BLaER1 (cell line): ENCODE measurements at regions not wholly inside any gene's neighbourhood (a gene's known extent, or its start where the extent isn't known, plus 50 kb on each side); places are given as distances from the start of the nearest gene placed in this dataset.
A peak's percentile ranks its signal among the peaks of the same experiment; 100 is the strongest.

ENCODE experiments used
- H3K27ac ChIP-seq: shearing (Covaris generic); formaldehyde crosslinking; 2 replicates; pipeline ENCODE4 v1.8.1; 2022
- H3K27me3 ChIP-seq: shearing (Covaris generic); formaldehyde crosslinking; 2 replicates; pipeline ENCODE4 v1.8.1; 2022
- H3K36me3 ChIP-seq: shearing (Covaris generic); formaldehyde crosslinking; 2 replicates; pipeline ENCODE4 v1.8.1; 2022
- H3K4me1 ChIP-seq: shearing (Covaris generic); formaldehyde crosslinking; 2 replicates; pipeline ENCODE4 v1.8.1; 2022
- H3K4me2 ChIP-seq: shearing (Covaris generic); formaldehyde crosslinking; 2 replicates; pipeline ENCODE4 v1.8.1; 2022
- H3K4me3 ChIP-seq: shearing (Covaris generic); formaldehyde crosslinking; 2 replicates; pipeline ENCODE4 v1.8.1; 2022
- H3K9ac ChIP-seq: shearing (Covaris generic); formaldehyde crosslinking; 2 replicates; pipeline ENCODE4 v1.8.1; 2022
- H3K9me3 ChIP-seq: shearing (Covaris generic); formaldehyde crosslinking; 2 replicates; pipeline ENCODE4 v1.8.1; 2022
- H4K20me1 ChIP-seq: shearing (Covaris generic); formaldehyde crosslinking; 2 replicates; pipeline ENCODE4 v1.8.1; 2022
- Cebpa-rat ChIP-seq: shearing (Covaris generic); IDR thresholded peaks from 2 replicates; pipeline ENCODE4 v1.8.1; 2022

DNA sequence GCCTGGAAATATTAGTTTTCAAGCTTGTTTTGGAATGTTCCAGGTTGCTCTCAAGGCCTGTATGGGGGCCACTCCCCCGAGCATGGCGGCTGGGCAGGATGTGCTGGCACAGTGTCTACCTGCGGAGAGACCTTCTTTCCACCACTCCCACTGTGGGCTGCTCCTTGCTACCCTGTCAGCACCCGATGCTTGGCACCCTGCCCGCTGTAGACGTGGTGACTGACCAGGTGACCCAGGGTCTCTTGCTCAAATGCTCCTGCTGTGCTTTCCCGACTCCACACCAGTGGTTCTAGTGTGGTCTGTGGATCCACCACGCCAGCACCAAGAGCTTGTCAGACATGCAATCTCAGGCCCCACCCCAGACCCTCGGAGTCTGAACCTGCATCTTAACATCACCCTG, 213.3 kb downstream of the SH3BP4 start:
- TF ChIP-seq Cebpa-rat = no peak
- Histone ChIP-seq H3K4me2 (no peak overlapping the region), H3K27ac (no peak overlapping the region), H3K36me3 (no peaks in the 10 kb centered on the region), H3K9ac (no peak overlapping the region), H3K4me1 (peaks cover 29% of the 10 kb centered on the region), H4K20me1 (no peaks in the 10 kb centered on the region), H3K4me3 (no peak overlapping the region), H3K9me3 (no peaks in the 10 kb centered on the region), H3K27me3 (no peaks in the 10 kb centered on the region)

DNA sequence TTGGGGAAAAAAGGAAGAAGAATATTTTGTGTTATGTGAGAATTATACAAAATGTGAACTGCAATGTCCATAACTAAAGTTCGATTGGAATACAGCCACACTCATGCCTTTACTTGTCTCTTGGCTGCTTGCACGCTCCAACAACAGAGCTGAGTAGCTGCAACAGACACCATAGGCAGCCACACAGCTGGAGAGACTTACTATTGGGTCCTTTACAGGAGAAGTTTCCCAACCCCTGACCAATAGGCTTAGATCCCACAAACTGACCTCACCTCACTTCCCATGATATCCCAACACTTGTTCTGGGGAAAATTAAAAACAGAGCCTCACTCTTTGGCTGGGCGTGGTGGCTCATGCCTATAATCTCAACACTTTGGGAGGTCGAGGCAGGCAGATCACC, 213.8 kb downstream of the SH3BP4 start:
- Histone ChIP-seq H3K9ac (no peak overlapping the region), H4K20me1 (no peaks in the 10 kb centered on the region), H3K27ac (no peak overlapping the region), H3K4me1 (peaks cover 34% of the 10 kb centered on the region), H3K4me3 (no peak overlapping the region), H3K4me2 (no peak overlapping the region), H3K27me3 (no peaks in the 10 kb centered on the region), H3K36me3 (no peaks in the 10 kb centered on the region), H3K9me3 (no peaks in the 10 kb centered on the region)
- no peak for TF ChIP-seq Cebpa-rat

DNA sequence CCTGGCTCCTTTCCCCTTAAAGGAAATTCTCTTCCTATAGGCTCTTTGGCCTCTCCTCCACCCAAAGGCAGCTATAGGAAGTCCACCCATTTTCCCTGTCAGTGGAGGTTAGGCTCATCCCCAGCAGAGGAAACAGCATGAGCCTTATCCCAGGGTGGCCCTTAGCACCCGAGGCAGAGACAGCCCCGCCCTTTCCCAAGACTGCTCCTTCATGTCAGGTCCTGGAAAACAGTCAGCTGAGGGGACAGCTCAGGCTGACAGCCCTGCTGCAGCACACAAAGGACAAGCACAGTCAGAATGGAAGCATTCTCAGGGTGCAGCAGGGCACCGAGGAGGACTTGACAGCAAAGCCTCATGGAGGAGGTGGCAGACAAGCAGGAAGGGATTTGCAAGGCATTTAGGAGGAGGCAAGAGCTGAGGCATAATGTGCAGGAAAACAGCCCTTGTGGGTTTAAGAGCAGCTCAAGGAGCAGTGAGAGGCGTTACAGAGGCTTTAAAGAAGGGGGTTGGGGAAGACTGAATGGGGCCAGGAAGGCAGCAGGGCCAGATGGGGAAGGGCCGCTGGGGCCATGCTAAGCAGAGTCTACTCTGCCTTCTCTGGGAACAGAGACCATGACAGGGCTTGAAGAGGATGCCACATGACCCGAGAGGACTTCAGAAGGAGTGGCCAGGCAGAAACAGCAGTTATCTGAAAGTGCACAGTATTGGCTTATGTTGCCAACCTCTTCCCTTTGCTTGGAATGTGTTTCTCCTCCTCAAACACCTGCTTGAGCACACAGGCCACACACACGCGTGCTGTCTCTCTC, 216.6 kb downstream of the SH3BP4 start:
- Histone ChIP-seq H3K9me3 (no peaks in the 10 kb centered on the region), H3K27ac (peak overlapping the region; percentile 7; the same call in 1 of the 2 replicates), H3K27me3 (no peaks in the 10 kb centered on the region), H3K4me3 (no peak overlapping the region), H4K20me1 (no peaks in the 10 kb centered on the region), H3K9ac (no peak overlapping the region), H3K36me3 (no peaks in the 10 kb centered on the region), H3K4me2 (peak overlapping the region; percentile 10), H3K4me1 (peaks cover 57% of the 10 kb centered on the region)
- TF ChIP-seq Cebpa-rat = no peak

DNA sequence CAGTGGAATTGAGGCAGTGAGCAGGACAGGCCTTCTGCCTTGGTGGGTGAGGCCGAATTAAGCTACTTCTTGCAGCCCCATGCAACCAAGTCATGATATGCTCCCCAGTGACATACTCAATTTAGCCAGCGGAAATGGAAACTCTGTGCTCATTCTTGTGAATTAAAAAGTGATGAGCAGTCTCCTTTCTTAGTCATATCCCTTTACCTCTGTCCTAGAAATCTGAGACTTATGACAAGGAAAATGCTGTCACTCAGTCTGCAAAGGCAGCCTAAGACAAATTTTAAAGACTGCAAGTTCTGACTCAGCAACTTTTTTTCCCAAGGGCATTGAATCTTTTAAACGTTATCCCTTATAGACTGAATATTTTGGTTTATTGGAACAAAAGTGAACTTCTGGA, 218.2 kb downstream of the SH3BP4 start:
- H3K27me3 ChIP-seq = no peaks in the 10 kb centered on the region
- no peaks in the 10 kb centered on the region for H3K36me3 ChIP-seq
- peak overlapping the region; percentile 88 for H3K4me2 ChIP-seq
- peak overlapping the region; percentile 49; the same call in 1 of the 2 replicates for H3K4me3 ChIP-seq
- TF ChIP-seq Cebpa-rat = no peak
- peak overlapping the region; percentile 46; the same call in 1 of the 2 replicates for H3K9ac ChIP-seq
- peaks cover 50% of the 10 kb centered on the region for H3K4me1 ChIP-seq
- H3K27ac ChIP-seq = peak overlapping the region; percentile 80
- no peaks in the 10 kb centered on the region for H4K20me1 ChIP-seq
- H3K9me3 ChIP-seq = no peaks in the 10 kb centered on the region; the same call in 1 of the 2 replicates

DNA sequence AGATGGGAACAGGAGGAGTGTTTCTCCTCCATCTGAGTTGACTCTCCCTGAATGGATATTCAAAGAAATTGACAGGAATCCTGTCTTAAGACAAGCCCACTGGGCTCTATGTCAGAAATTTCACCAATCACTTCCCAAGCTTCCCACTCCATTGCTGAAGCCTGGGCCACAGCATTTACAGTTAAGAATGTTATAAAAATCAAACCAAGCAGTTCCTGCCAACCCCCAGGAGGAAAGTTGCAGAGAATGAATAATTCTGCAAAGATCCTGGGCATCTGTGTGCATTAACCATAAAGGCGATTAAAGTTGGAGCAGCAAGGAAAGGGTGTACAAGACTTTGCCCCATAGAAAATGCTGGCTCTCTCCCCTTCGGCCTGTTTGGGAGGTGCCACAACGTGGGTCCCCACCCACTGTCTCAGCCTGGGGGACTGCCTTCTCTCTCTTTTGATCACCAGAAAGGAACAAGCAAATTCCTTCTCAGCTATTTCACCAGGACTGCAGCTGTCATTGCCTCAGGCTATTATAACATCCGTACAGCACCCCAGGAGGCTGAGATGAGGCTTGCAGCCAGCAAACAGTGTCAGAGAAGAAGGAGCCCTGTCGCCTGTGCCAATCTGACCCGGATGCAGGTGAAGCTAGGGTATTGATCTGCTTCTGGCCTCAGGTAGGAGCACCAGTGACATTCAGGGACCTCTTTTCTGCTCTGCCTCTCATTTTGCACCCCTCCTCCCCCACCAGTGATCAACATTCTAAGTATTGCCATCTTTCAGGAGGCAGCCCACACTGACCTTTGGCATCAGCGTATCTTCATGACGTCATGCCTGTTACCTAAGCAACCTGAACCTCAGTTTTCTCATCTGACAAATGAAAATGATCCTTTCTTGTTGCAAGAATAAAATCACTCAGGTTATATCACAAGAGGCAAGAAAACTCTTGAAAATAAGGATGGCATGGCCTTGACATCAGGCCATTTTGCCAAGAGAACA, 219.0 kb downstream of the SH3BP4 start:
- Histone ChIP-seq H4K20me1 (no peaks in the 10 kb centered on the region), H3K27me3 (no peaks in the 10 kb centered on the region), H3K4me3 (peak overlapping the region; percentile 49; the same call in 1 of the 2 replicates), H3K9ac (peak overlapping the region; percentile 46; the same call in 1 of the 2 replicates), H3K27ac (peak overlapping the region; percentile 80), H3K4me1 (peaks cover 50% of the 10 kb centered on the region), H3K9me3 (peaks cover under 1% of the 10 kb centered on the region), H3K4me2 (peak overlapping the region; percentile 88), H3K36me3 (no peaks in the 10 kb centered on the region)
- no peak for TF ChIP-seq Cebpa-rat

DNA sequence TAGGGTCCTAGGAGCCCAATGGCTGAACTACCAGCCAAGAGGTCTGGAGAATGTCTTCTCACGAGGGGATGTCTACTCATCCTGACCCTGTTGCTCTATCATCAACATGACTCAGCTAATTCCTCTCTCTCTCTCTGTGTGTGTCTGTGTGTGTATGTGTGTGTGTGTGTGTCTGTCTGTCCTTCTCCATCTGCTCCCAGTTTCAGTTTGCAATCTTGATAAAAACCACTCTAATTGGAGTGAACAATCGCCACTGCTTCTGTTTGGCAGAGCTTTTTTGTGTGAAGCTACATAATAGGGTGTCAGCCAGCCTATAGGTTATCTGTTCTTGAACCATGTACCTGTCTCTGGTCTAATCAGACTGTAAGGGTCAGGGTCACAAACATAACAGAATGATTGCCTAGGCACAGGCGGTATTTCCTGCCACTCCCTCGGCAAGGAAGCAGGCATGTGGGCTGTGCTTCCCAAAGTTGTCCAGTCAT, 219.8 kb downstream of the SH3BP4 start:
- Histone ChIP-seq H3K36me3 (no peaks in the 10 kb centered on the region), H3K4me2 (peak overlapping the region; percentile 88), H3K27ac (peak overlapping the region; percentile 80)

DNA sequence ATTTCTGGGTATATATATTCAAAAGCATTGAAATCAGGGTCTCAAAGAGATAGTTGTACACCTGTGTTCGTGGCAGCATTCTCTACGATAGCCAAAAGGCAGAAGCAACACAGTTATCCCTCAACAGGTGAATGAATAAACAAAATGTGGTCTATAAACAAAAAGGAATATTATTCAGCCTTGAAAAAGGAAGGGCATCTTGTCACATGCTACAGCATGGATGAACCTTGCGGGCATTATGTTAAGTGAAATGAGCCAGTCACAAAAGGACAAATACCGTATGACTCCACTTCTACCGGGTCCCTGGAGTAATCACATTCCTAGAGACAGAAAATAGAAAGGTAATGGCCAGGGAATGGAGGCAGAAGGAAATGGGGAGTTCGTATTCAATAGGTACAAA, 228.8 kb downstream of the SH3BP4 start:
- no peaks in the 10 kb centered on the region for H4K20me1 ChIP-seq
- peaks cover 7% of the 10 kb centered on the region for H3K4me1 ChIP-seq
- no peak overlapping the region for H3K4me3 ChIP-seq
- no peak overlapping the region for H3K9ac ChIP-seq
- H3K9me3 ChIP-seq = peaks cover 4% of the 10 kb centered on the region; the same call in 1 of the 2 replicates
- no peak overlapping the region for H3K4me2 ChIP-seq
- H3K27me3 ChIP-seq = no peaks in the 10 kb centered on the region
- no peaks in the 10 kb centered on the region for H3K36me3 ChIP-seq
- TF ChIP-seq Cebpa-rat = no peak
- H3K27ac ChIP-seq = no peak overlapping the region

More for the DNA sequence above, 219.8 kb downstream of the SH3BP4 start:
- no peaks in the 10 kb centered on the region for H3K27me3 ChIP-seq
- peak overlapping the region; percentile 32; the same call in 1 of the 2 replicates for H3K9ac ChIP-seq
- no peak for TF ChIP-seq Cebpa-rat
- peaks cover 4% of the 10 kb centered on the region for H3K9me3 ChIP-seq
- no peak overlapping the region for H3K4me3 ChIP-seq
- no peaks in the 10 kb centered on the region for H4K20me1 ChIP-seq
- H3K4me1 ChIP-seq = peaks cover 50% of the 10 kb centered on the region

DNA sequence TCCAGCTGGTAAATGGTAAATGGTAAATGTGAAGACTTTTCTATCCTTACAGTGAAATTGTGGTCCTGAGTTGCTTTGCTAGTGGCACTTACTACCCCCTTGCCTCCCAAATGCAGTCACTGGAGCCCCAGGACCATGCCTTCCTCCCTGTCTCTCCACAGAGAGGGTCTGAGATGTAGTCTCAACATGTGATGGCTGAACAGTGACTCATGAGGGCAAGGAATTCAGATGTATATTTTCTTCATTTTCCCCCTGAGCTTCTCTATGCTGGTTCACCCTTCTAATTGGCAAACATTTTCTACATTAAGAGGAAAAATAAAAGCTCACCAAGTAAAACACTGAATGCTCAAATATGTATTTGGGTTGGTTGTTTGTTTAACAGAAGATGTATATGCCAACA, 232.0 kb downstream of the SH3BP4 start:
- TF ChIP-seq Cebpa-rat = no peak
- no peak overlapping the region for H3K27ac ChIP-seq
- H3K4me2 ChIP-seq = no peak overlapping the region
- H3K36me3 ChIP-seq = no peaks in the 10 kb centered on the region
- peaks cover 7% of the 10 kb centered on the region; the same call in 1 of the 2 replicates for H3K9me3 ChIP-seq
- peaks cover 7% of the 10 kb centered on the region for H3K4me1 ChIP-seq
- H3K9ac ChIP-seq = no peak overlapping the region
- no peak overlapping the region for H3K4me3 ChIP-seq
- no peaks in the 10 kb centered on the region for H3K27me3 ChIP-seq
- no peaks in the 10 kb centered on the region for H4K20me1 ChIP-seq

DNA sequence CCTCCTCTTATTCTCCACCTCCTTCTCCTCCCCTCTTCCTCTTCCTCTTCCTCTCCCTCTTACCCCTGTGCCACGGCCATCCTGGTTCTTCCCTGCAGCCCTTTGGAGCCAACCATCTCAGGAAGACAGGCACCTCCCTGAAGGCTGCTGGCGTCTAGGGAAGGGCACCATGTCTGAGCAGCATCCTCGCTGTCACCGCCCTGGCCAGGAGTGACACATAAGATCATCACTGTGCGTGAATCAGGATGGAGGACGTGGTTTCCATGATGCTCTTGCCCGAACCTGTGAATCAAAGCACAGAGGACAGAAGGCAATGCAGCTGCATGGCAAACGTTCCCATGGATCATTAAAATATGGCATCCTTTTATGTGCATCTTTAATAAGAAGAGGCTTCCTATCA, 236.0 kb downstream of the SH3BP4 start:
- TF ChIP-seq Cebpa-rat = no peak
- Histone ChIP-seq H3K9me3 (peaks cover 7% of the 10 kb centered on the region; the same call in 1 of the 2 replicates), H4K20me1 (no peaks in the 10 kb centered on the region), H3K36me3 (no peaks in the 10 kb centered on the region), H3K4me2 (no peak overlapping the region), H3K9ac (no peak overlapping the region), H3K27me3 (no peaks in the 10 kb centered on the region), H3K4me1 (no peaks in the 10 kb centered on the region), H3K4me3 (no peak overlapping the region), H3K27ac (no peak overlapping the region)
